SH-SY5Y (cell line): ENCODE measurements at regions not wholly inside any gene's neighbourhood (a gene's known extent, or its start where the extent isn't known, plus 50 kb on each side); places are given as distances from the start of the nearest gene placed in this dataset.
A peak's percentile ranks its signal among the peaks of the same experiment; 100 is the strongest.

Source experiments
- GATA2 ChIP-seq: IDR thresholded peaks from 2 replicates; pipeline ENCODE4 v1.6.1; 2011; ENCODE audit warnings: mild to moderate bottlenecking, low read depth, low read length
- GATA3 ChIP-seq: IDR thresholded peaks from 2 replicates; pipeline ENCODE4 v1.6.1; 2011; ENCODE audit warnings: low read depth, mild to moderate bottlenecking, low read length, moderate library complexity

GRCh38 chr5:168047669-168048111 is 243.8 kb upstream of the WWC1 start:
- TF ChIP-seq GATA3 (no peak), GATA2 (peak; percentile 21; the same call in 1 of the 2 replicates)
